ENCODE measurements at regions not wholly inside any gene's neighbourhood (a gene's known extent, or its start where the extent isn't known, plus 50 kb on each side); places are given as distances from the start of the nearest gene placed in this dataset.

DNA sequence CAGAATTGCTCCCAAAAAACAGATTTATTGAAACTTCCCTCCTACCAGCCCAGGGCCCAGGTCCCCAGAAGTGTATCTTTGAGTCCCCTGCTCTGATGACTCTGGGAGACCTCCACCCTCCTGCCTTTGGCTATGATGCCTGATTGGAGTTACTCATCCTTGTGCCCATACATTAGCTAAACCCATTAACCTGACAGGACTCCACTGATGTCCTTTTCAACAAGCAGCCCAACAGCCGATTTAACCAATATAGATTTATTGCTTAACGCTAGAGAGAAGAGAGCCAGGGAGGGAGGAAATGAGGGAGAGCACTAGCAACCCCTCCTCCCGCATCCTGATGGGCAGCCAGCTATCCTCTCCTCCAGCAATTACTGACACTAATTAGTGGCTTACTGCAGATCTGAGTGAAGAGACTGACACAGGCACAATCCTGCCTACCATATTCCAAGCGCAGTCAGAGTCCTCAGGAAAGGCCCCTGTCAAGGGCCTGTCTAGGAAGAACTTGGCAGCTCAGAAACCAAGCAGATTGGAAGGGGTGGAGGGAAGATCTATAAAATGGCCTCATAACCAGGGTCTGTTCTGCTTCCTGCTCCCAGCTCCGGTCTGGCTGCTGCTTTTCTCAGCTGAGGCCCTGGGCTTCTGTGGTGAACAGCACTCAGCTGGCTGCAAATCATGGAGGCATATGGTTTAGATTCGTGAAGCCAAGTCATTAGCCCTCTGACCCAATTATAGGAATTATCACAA, 484.5 kb upstream of the DAB1 start:
- Histone ChIP-seq H3K9ac (ENCODE audit: insufficient read depth in 1 of 2, low read depth in 2 of 2, low read length in 2 of 2) (no peak overlapping the region), H3K79me2 (ENCODE audit: control insufficient read depth, insufficient read depth, low read length) (no peaks in the 10 kb centered on the region), H2AFZ (ENCODE audit: low read depth, low read length) (no peak overlapping the region), H3K9me1 (ENCODE audit: control insufficient read depth, insufficient read depth, low read length) (no peaks in the 10 kb centered on the region), H3K27me3 (ENCODE audit: control insufficient read depth in 2 of 2, insufficient read depth in 2 of 2, low read length in 2 of 2) (no peaks in the 10 kb centered on the region), H3K4me1 (replicated peaks in 1 of 2; ENCODE audit: control insufficient read depth in 2 of 2, insufficient read depth in 2 of 2, low read length in 2 of 2) (no peaks in the 10 kb centered on the region), H4K20me1 (replicated peaks; ENCODE audit: control insufficient read depth, insufficient read depth, low read length) (no peaks in the 10 kb centered on the region; the same call in 1 of the 2 replicates), H3K4me2 (ENCODE audit: insufficient read depth, low read length) (no peak overlapping the region), H3K27ac (ENCODE audit: extremely low read depth, low read depth, low read length) (no peak overlapping the region), H3K36me3 (ENCODE audit: control insufficient read depth, insufficient read depth, low read length) (no peaks in the 10 kb centered on the region), H3K4me3 (no peak overlapping the region), H3K9me3 (replicated peaks; ENCODE audit: control insufficient read depth, insufficient read depth, low read depth, low read length) (no peaks in the 10 kb centered on the region)
- no peak for ATAC-seq
- POLR2A ChIA-PET, result no interaction called here
- no TSS peak for BruUV-seq (replicated peaks)
- in situ Hi-C loops (cut with MboI) (no loop called here), intact Hi-C loops (cut with micrococcal nuclease) (no loop called here)
- CTCF ChIA-PET (ENCODE audit: low intra/inter-chr PET ratio), result no interaction called here
- no peak for FAIRE-seq
- no peak for DNase-seq (ENCODE audit: extremely low read depth in 1 of 4, low spot score in 3 of 4)
- 2% methylated on average over 6 of the region's 6 CpGs for WGBS (ENCODE audit: insufficient coverage, low coverage, missing lambda C conversion rate)
- TF ChIP-seq, protein P1, sequence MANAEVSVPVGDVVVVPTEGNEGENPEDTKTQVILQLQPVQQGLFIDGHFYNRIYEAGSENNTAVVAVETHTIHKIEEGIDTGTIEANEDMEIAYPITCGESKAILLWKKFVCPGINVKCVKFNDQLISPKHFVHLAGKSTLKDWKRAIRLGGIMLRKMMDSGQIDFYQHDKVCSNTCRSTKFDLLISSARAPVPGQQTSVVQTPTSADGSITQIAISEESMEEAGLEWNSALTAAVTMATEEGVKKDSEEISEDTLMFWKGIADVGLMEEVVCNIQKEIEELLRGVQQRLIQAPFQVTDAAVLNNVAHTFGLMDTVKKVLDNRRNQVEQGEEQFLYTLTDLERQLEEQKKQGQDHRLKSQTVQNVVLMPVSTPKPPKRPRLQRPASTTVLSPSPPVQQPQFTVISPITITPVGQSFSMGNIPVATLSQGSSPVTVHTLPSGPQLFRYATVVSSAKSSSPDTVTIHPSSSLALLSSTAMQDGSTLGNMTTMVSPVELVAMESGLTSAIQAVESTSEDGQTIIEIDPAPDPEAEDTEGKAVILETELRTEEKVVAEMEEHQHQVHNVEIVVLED (CRISPR knock-in tag; IDR thresholded peaks at IDR 0.05), result no peak
- TF ChIP-seq BRCA1 (IDR thresholded peaks at IDR 0.05) (no peak), BRCA1 (CRISPR knock-in tag; IDR thresholded peaks at IDR 0.05) (no peak), ZNF263 (CRISPR knock-in tag; IDR thresholded peaks at IDR 0.05; ENCODE audit: borderline replicate concordance) (no peak), NUFIP1 (IDR thresholded peaks at IDR 0.05; ENCODE audit: partially characterized antibody) (no peak), MED1 (CRISPR knock-in tag; IDR thresholded peaks at IDR 0.05; ENCODE audit: borderline replicate concordance) (no peak), KDM4B (IDR thresholded peaks at IDR 0.05; ENCODE audit: borderline replicate concordance in 2 of 2, low read depth in 1 of 2) (no peak), ZNF354B (CRISPR knock-in tag; IDR thresholded peaks at IDR 0.05) (no peak), BDP1 (IDR thresholded peaks at IDR 0.05; ENCODE audit: insufficient read depth, insufficient read length) (no peak), SP2 (IDR thresholded peaks at IDR 0.05; ENCODE audit: extremely low read depth, low read depth, low read length, poor library complexity, severe bottlenecking) (no peak)
- TF ChIP-seq, protein P2, sequence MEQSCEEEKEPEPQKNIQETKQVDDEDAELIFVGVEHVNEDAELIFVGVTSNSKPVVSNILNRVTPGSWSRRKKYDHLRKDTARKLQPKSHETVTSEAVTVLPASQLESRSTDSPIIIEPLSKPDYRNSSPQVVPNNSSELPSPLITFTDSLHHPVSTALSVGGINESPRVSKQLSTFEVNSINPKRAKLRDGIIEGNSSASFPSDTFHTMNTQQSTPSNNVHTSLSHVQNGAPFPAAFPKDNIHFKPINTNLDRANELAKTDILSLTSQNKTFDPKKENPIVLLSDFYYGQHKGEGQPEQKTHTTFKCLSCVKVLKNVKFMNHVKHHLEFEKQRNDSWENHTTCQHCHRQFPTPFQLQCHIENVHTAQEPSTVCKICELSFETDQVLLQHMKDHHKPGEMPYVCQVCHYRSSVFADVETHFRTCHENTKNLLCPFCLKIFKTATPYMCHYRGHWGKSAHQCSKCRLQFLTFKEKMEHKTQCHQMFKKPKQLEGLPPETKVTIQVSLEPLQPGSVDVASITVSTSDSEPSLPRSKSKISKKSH (CRISPR knock-in tag; IDR thresholded peaks at IDR 0.05), result no peak
- TF ChIP-seq, protein P3, sequence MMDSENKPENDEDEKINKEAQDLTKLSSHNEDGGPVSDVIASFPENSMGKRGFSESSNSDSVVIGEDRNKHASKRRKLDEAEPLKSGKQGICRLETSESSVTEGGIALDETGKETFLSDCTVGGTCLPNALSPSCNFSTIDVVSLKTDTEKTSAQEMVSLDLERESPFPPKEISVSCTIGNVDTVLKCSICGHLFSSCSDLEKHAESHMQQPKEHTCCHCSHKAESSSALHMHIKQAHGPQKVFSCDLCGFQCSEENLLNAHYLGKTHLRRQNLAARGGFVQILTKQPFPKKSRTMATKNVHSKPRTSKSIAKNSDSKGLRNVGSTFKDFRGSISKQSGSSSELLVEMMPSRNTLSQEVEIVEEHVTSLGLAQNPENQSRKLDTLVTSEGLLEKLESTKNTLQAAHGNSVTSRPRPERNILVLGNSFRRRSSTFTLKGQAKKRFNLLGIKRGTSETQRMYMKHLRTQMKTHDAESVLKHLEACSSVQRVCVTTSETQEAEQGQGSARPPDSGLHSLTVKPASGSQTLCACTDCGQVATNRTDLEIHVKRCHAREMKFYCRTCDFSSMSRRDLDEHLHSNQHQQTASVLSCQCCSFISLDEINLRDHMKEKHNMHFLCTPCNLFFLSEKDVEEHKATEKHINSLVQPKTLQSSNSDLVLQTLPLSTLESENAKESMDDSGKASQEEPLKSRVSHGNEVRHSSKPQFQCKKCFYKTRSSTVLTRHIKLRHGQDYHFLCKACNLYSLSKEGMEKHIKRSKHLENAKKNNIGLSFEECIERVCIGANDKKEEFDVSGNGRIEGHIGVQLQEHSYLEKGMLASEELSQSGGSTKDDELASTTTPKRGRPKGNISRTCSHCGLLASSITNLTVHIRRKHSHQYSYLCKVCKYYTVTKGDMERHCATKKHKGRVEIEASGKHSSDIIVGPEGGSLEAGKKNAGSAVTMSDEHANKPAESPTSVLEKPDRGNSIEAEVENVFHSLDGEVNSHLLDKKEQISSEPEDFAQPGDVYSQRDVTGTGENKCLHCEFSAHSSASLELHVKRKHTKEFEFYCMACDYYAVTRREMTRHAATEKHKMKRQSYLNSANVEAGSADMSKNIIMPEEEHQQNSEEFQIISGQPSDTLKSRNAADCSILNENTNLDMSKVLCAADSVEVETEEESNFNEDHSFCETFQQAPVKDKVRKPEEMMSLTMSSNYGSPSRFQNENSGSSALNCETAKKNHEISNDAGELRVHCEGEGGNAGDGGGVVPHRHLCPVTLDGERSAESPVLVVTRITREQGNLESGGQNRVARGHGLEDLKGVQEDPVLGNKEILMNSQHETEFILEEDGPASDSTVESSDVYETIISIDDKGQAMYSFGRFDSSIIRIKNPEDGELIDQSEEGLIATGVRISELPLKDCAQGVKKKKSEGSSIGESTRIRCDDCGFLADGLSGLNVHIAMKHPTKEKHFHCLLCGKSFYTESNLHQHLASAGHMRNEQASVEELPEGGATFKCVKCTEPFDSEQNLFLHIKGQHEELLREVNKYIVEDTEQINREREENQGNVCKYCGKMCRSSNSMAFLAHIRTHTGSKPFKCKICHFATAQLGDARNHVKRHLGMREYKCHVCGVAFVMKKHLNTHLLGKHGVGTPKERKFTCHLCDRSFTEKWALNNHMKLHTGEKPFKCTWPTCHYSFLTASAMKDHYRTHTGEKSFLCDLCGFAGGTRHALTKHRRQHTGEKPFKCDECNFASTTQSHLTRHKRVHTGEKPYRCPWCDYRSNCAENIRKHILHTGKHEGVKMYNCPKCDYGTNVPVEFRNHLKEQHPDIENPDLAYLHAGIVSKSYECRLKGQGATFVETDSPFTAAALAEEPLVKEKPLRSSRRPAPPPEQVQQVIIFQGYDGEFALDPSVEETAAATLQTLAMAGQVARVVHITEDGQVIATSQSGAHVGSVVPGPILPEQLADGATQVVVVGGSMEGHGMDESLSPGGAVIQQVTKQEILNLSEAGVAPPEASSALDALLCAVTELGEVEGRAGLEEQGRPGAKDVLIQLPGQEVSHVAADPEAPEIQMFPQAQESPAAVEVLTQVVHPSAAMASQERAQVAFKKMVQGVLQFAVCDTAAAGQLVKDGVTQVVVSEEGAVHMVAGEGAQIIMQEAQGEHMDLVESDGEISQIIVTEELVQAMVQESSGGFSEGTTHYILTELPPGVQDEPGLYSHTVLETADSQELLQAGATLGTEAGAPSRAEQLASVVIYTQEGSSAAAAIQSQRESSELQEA (IDR thresholded peaks at IDR 0.05; ENCODE audit: low read depth), result no peak

Measured in K562 (cell line).